Upper lobe of right lung (tissue), 1 donor: ENCODE measurements at regions not wholly inside any gene's neighbourhood (a gene's known extent, or its start where the extent isn't known, plus 50 kb on each side); places are given as distances from the start of the nearest gene placed in this dataset.
"Not testable (repeated sequence)": the region's sequence is repeated elsewhere in the genome, so short reads cannot be mapped to it uniquely, and the experiment has no call there.

Experiments
- ATAC-seq: fragments of 200-7000 bp; cut with Tn5 transposase; one replicate; pipeline ENCODE4 v1.9.1; 2020; ENCODE audit warnings: mild to moderate bottlenecking, moderate library complexity
- DNase-seq: peaks from one replicate; pipeline ENCODE4 v3.0.0-alpha.2; 2020
- H3K27ac ChIP-seq: fragments of 200-600 bp; one replicate; pipeline ENCODE4 v1.8.0; 2022
- H3K27me3 ChIP-seq: fragments of 200-600 bp; one replicate; pipeline ENCODE4 v1.8.0; 2022; ENCODE audit warnings: mild to moderate bottlenecking
- H3K36me3 ChIP-seq: fragments of 200-600 bp; one replicate; pipeline ENCODE4 v1.8.0; 2022
- H3K4me1 ChIP-seq: fragments of 200-600 bp; one replicate; pipeline ENCODE4 v1.8.0; 2022
- H3K4me3 ChIP-seq: fragments of 200-600 bp; one replicate; pipeline ENCODE4 v1.8.0; 2022; ENCODE audit warnings: mild to moderate bottlenecking
- H3K9me3 ChIP-seq: fragments of 200-600 bp; one replicate; pipeline ENCODE4 v1.8.0; 2022
- intact Hi-C: fragments of 100-400 bp; cut with DNase I; formaldehyde crosslinking; loops from one replicate; pipeline ENCODE4 v1.11.0; 2022
- TF ChIP-seq, protein P1 (sequence below): fragments of 200-600 bp; IDR thresholded peaks from one replicate; pipeline ENCODE4 v1.8.0; 2022; ENCODE audit warnings: antibody characterized with exemption
- donor health status: DM: no; HTN: yes; CAD: no; lungs with severe emphysema.

DNA sequence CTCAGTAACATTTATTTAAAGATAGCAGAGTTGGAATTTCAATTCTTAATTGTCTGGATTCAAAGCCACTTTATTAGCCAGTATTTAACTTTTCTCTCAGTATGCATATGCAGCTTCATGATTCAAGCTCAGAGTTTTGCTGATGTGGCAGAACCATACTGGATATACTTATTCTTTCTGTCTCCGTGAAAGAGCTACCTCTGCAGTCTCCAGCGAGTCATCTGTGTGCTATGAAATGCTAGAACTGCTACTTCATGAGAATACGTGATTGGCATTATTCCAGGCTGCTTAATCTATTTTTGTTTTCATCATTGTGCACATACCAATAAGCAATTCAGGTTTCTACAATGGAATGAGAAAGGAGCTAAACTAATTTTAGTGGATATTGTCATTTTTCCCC, 743.7 kb downstream of the C4orf33 start:
- intact Hi-C loops: no loop called here
- TF ChIP-seq, protein P1, sequence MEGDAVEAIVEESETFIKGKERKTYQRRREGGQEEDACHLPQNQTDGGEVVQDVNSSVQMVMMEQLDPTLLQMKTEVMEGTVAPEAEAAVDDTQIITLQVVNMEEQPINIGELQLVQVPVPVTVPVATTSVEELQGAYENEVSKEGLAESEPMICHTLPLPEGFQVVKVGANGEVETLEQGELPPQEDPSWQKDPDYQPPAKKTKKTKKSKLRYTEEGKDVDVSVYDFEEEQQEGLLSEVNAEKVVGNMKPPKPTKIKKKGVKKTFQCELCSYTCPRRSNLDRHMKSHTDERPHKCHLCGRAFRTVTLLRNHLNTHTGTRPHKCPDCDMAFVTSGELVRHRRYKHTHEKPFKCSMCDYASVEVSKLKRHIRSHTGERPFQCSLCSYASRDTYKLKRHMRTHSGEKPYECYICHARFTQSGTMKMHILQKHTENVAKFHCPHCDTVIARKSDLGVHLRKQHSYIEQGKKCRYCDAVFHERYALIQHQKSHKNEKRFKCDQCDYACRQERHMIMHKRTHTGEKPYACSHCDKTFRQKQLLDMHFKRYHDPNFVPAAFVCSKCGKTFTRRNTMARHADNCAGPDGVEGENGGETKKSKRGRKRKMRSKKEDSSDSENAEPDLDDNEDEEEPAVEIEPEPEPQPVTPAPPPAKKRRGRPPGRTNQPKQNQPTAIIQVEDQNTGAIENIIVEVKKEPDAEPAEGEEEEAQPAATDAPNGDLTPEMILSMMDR: no peak
- no peak overlapping the region for H3K4me3 ChIP-seq
- H3K27me3 ChIP-seq: no peaks in the 10 kb centered on the region
- H3K27ac ChIP-seq: no peak overlapping the region
- no peaks in the 10 kb centered on the region for H3K36me3 ChIP-seq
- H3K4me1 ChIP-seq: no peaks in the 10 kb centered on the region
- DNase-seq: no peak
- no peak for ATAC-seq
- H3K9me3 ChIP-seq: no peaks in the 10 kb centered on the region

DNA sequence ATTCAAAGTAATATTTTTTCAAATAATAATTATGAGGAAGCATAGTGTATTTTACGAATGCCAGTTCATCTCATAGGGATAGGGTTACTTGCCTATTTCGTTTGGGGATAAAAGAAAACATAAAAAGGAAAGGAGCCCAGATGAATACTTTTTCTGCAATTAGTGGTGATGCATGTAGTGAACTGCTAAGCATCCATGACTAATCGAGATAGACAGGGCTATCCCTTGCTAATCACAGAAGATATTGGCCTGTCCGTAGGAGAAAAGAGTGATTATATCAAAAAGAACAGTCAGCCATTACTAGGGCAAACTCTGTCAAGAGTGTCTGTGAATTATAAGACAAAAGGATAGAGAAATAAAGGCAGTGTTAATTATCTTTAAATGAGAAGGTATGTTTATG, 746.1 kb downstream of the C4orf33 start:
- no peak overlapping the region for H3K4me3 ChIP-seq
- ATAC-seq: no peak
- H3K4me1 ChIP-seq: no peaks in the 10 kb centered on the region
- H3K36me3 ChIP-seq: no peaks in the 10 kb centered on the region
- no peaks in the 10 kb centered on the region for H3K27me3 ChIP-seq
- H3K27ac ChIP-seq: no peak overlapping the region
- intact Hi-C loops: no loop called here
- TF ChIP-seq, protein P1: no peak
- no peak for DNase-seq
- no peaks in the 10 kb centered on the region for H3K9me3 ChIP-seq

DNA sequence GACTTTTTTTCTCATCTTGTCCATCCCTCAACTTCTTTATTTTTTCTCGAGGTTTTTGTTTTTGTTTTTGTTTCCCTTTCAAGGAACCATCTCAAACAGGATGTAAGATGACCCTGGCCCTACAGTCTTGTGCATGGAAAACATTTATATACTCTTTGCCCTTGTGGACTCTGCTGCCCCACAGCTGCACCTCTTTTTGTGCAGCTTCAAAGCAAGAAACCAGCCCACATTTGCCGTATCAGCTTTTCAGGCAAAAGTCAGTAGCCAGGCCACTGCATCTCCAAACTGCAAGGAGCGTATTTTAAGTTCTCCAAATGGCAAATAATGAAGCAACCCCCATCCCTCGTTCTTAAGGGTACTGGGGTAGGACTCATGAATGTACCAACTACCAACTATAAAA, 756.5 kb downstream of the C4orf33 start:
- no peak for DNase-seq
- no peak overlapping the region for H3K4me3 ChIP-seq

DNA sequence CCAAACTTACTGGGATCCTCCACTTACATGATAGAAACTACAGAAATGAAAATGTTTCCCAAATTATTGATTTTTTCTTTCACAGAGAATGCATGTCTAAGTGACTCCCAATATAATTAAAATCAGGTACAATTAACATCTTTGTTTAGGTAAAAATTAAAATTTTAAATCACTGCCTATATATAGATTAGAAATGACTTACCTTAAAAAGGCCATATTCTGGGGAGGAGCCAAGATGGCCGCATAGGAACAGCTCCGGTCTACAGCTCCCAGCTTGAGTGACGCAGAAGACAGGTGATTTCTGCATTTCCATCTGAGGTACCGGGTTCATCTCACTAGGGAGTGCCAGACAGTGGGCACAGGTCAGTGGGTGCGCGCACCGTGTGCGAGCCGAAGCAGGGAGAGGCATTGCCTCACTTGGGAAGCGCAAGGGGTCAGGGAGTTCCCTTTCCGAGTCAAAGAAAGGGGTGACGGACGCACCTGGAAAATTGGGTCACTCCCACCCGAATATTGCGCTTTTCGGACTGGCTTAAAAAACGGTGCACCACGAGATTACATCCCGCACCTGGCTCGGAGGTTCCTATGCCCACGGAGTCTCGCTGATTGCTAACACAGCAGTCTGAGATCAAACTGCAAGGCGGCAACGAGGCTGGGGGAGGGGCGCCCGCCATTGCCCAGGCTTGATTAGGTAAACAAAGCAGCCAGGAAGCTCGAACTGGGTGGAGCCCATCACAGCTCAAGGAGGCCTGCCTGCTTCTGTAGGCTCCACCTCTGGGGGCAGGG, 757.9 kb downstream of the C4orf33 start:
- H3K27ac ChIP-seq, DNase-seq, H3K27me3 ChIP-seq, intact Hi-C loops, H3K4me3 ChIP-seq, H3K9me3 ChIP-seq, H3K4me1 ChIP-seq, ATAC-seq, H3K36me3 ChIP-seq: not testable (repeated sequence)

More for the DNA sequence above, 756.5 kb downstream of the C4orf33 start:
- no peak for ATAC-seq
- Histone ChIP-seq H3K4me1 (no peaks in the 10 kb centered on the region), H3K9me3 (no peaks in the 10 kb centered on the region), H3K27me3 (no peaks in the 10 kb centered on the region), H3K36me3 (no peaks in the 10 kb centered on the region), H3K27ac (no peak overlapping the region)
- intact Hi-C loops: no loop called here
- TF ChIP-seq, protein P1: no peak

DNA sequence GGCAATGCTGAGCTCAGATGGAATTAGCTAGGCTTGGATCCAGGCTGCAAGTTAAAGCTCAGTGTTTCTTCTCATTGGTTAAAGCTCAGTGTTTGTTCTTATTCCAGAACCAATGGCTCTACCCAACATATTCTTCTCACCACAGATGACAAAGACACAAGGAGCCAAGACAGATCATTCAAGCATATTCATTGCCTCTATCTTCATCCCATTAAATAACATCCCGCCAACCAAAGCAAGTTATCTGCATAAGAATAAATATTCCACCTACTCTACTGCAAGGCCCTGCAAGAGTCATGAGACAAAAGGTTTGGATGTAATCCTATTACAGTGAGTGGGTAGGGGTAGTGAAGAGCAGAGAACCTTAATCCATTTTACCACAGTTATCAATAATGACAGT, 766.5 kb downstream of the C4orf33 start:
- ATAC-seq (no peak), DNase-seq (no peak)
- Histone ChIP-seq H3K9me3 (no peaks in the 10 kb centered on the region), H3K4me1 (no peaks in the 10 kb centered on the region), H3K27ac (no peak overlapping the region), H3K4me3 (no peak overlapping the region), H3K36me3 (no peaks in the 10 kb centered on the region), H3K27me3 (no peaks in the 10 kb centered on the region)
- TF ChIP-seq, protein P1: no peak
- intact Hi-C loops: no loop called here

DNA sequence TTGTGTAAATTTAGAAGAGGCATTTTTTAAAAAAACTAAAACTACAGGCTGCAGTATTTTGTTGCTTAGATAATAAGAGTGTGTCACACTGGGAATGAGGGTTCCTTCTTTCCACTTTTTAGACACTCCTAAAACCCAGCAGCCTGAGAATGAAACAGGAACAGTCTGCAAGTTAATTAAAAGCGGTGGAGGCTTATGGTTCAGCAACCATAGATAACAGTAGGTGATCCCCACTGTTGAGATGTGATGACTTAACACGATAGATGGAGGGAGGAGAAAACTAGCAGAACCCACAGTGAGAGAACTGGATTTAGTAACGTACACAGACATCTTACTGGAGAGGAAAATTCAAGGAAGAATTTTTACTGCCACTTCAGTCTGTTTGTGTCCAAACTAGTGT, 767.3 kb downstream of the C4orf33 start:
- H3K27ac ChIP-seq: no peak overlapping the region
- intact Hi-C loops: no loop called here
- TF ChIP-seq, protein P1: no peak
- H3K9me3 ChIP-seq: no peaks in the 10 kb centered on the region
- no peak for ATAC-seq
- no peak for DNase-seq
- no peaks in the 10 kb centered on the region for H3K4me1 ChIP-seq
- no peaks in the 10 kb centered on the region for H3K27me3 ChIP-seq
- H3K4me3 ChIP-seq: no peak overlapping the region
- H3K36me3 ChIP-seq: no peaks in the 10 kb centered on the region
